HG02870 (cell line): ENCODE measurements at regions not wholly inside any gene's neighbourhood (a gene's known extent, or its start where the extent isn't known, plus 50 kb on each side); places are given as distances from the start of the nearest gene placed in this dataset.

Experiments used
- ATAC-seq: cut with Tn5 transposase; IDR thresholded peaks from one replicate; pipeline ENCODE4 v1.9.1; 2021; ENCODE audit warnings: mild to moderate bottlenecking, moderate library complexity; ENCODE audit not compliant: unreplicated experiment

GRCh38 chr18:30562231-30562630, 480.3 kb downstream of the DSC3 start:
- ATAC-seq, result no peak

- ATAC-seq, result no peak
Observed at GRCh38 chr18:30556112-30556511, 486.4 kb downstream of the DSC3 start.

- no peak for ATAC-seq
Observed at GRCh38 chr18:30545393-30545792, 497.1 kb downstream of the DSC3 start.

GRCh38 chr18:30544141-30544540, 498.4 kb downstream of the DSC3 start:
- ATAC-seq, result no peak

- no peak for ATAC-seq
Observed at GRCh38 chr18:30533716-30534115, 508.8 kb downstream of the DSC3 start.

GRCh38 chr18:30527917-30528316, 514.6 kb downstream of the DSC3 start:
- ATAC-seq, result no peak

GRCh38 chr18:30527226-30527625, 515.3 kb downstream of the DSC3 start:
- no peak for ATAC-seq

- ATAC-seq, result no peak
Observed at GRCh38 chr18:30522288-30522929, 520.1 kb downstream of the DSC3 start.

GRCh38 chr18:30514059-30514458, 528.5 kb downstream of the DSC3 start:
- no peak for ATAC-seq

GRCh38 chr18:30512872-30513271, 529.7 kb downstream of the DSC3 start:
- ATAC-seq, result no peak

- no peak for ATAC-seq
Observed at GRCh38 chr18:30510882-30511281, 531.7 kb downstream of the DSC3 start.

GRCh38 chr18:30501594-30501993, 540.9 kb downstream of the DSC3 start:
- ATAC-seq, result no peak

GRCh38 chr18:30500240-30500945, 542.1 kb downstream of the DSC3 start:
- ATAC-seq, result no peak

- ATAC-seq, result no peak
Observed at GRCh38 chr18:30499721-30500120, 542.8 kb downstream of the DSC3 start.

- no peak for ATAC-seq
Observed at GRCh38 chr18:30492552-30493129, 549.9 kb downstream of the DSC3 start.

GRCh38 chr18:30491815-30492551, 550.6 kb downstream of the DSC3 start:
- ATAC-seq, result no peak

GRCh38 chr18:30489890-30490643, 552.5 kb downstream of the DSC3 start:
- ATAC-seq, result no peak

- no peak for ATAC-seq
Observed at GRCh38 chr18:30487962-30488361, 554.6 kb downstream of the DSC3 start.

- ATAC-seq, result no peak
Observed at GRCh38 chr18:30486856-30487255, 555.7 kb downstream of the DSC3 start.

GRCh38 chr18:30485078-30485477, 557.5 kb downstream of the DSC3 start:
- ATAC-seq, result no peak

- no peak for ATAC-seq
Observed at GRCh38 chr18:30481871-30482270, 560.7 kb downstream of the DSC3 start.
